H9 (cell line): ENCODE measurements at regions not wholly inside any gene's neighbourhood (a gene's known extent, or its start where the extent isn't known, plus 50 kb on each side); places are given as distances from the start of the nearest gene placed in this dataset.

Source experiments
- DNase-seq: peaks from one replicate; pipeline ENCODE4 v3.0.0-alpha.2; 2017
- H2AFZ ChIP-seq: one replicate; pipeline ENCODE4 v1.6.1; 2013; ENCODE audit warnings: mild to moderate bottlenecking, low read length, control low read depth, moderate library complexity
- H2AK5ac ChIP-seq: 2 replicates; pipeline ENCODE4 v1.6.1; 2013; ENCODE audit warnings: low read length, control low read depth, mixed read lengths; ENCODE audit not compliant: insufficient read length
- H2BK120ac ChIP-seq: one replicate; pipeline ENCODE4 v1.6.1; 2013; ENCODE audit warnings: low read depth, mild to moderate bottlenecking, low read length, control low read depth, inconsistent platforms; ENCODE audit not compliant: poor library complexity, severe bottlenecking
- H2BK12ac ChIP-seq: 2 replicates; pipeline ENCODE4 v1.6.1; 2013; ENCODE audit warnings: low read length, control low read depth, mixed read lengths, low read depth; ENCODE audit not compliant: insufficient read length
- H2BK15ac ChIP-seq: 2 replicates; pipeline ENCODE4 v1.6.1; 2013; ENCODE audit warnings: low read depth, low read length, control low read depth
- H2BK20ac ChIP-seq: one replicate; pipeline ENCODE4 v1.6.1; 2013; ENCODE audit warnings: low read depth, mild to moderate bottlenecking, low read length, control low read depth, inconsistent platforms; ENCODE audit not compliant: poor library complexity, severe bottlenecking
- H2BK5ac ChIP-seq: 2 replicates; pipeline ENCODE4 v1.6.1; 2013; ENCODE audit warnings: low read length, control low read depth, mixed read lengths; ENCODE audit not compliant: insufficient read length
- H3K14ac ChIP-seq: 2 replicates; pipeline ENCODE4 v1.6.1; 2013; ENCODE audit warnings: low read length, control low read depth; ENCODE audit not compliant: insufficient read depth
- H3K18ac ChIP-seq: 2 replicates; pipeline ENCODE4 v1.6.1; 2013; ENCODE audit warnings: low read depth, mild to moderate bottlenecking, mixed read lengths, low read length, control low read depth; ENCODE audit not compliant: insufficient read length
- H3K23ac ChIP-seq: 2 replicates; pipeline ENCODE4 v1.6.1; 2013; ENCODE audit warnings: low read length, control low read depth, mixed read lengths, low read depth; ENCODE audit not compliant: insufficient read length
- H3K23me2 ChIP-seq: 2 replicates; pipeline ENCODE4 v1.6.1; 2013; ENCODE audit warnings: low read depth, mild to moderate bottlenecking, mixed read lengths, low read length, control low read depth; ENCODE audit not compliant: insufficient read length, poor library complexity, severe bottlenecking
- H3K27ac ChIP-seq: 2 replicates; pipeline ENCODE4 v1.5.1; 2013; ENCODE audit warnings: low read length, control low read depth, mixed read lengths, low read depth; ENCODE audit not compliant: insufficient read length
- H3K27me3 ChIP-seq: 2 replicates; pipeline ENCODE4 v1.6.1; 2013; ENCODE audit warnings: low read length, control low read depth, inconsistent platforms; ENCODE audit not compliant: insufficient read depth
- H3K4ac ChIP-seq: 2 replicates; pipeline ENCODE4 v1.6.1; 2013; ENCODE audit warnings: low read depth, mild to moderate bottlenecking, control low read depth, inconsistent platforms, low read length, moderate library complexity
- H3K4me1 ChIP-seq: 2 replicates; pipeline ENCODE4 v1.6.1; 2013; ENCODE audit warnings: low read length, control low read depth, inconsistent platforms; ENCODE audit not compliant: insufficient read depth
- H3K4me2 ChIP-seq: 2 replicates; pipeline ENCODE4 v1.6.1; 2013; ENCODE audit warnings: low read length, control low read depth, mixed read lengths; ENCODE audit not compliant: insufficient read length, insufficient read depth
- H3K56ac ChIP-seq: 2 replicates; pipeline ENCODE4 v1.6.1; 2013; ENCODE audit warnings: low read depth, mild to moderate bottlenecking, mixed read lengths, low read length, control low read depth; ENCODE audit not compliant: insufficient read length
- H3K79me1 ChIP-seq: 2 replicates; pipeline ENCODE4 v1.6.1; 2013; ENCODE audit warnings: low read depth, mild to moderate bottlenecking, moderate library complexity, low read length, control low read depth, inconsistent platforms; ENCODE audit not compliant: insufficient read depth, poor library complexity, severe bottlenecking
- H3K79me2 ChIP-seq: 2 replicates; pipeline ENCODE4 v1.6.1; 2013; ENCODE audit warnings: low read length, control low read depth, inconsistent platforms; ENCODE audit not compliant: insufficient read depth
- H3K9ac ChIP-seq: 2 replicates; pipeline ENCODE4 v1.6.1; 2013; ENCODE audit warnings: low read length, control low read depth, mixed read lengths; ENCODE audit not compliant: insufficient read length; ENCODE audit errors: extremely low read depth
- H3K9me3 ChIP-seq: one replicate; pipeline ENCODE4 v1.6.1; 2013; ENCODE audit warnings: low read depth, low read length, inconsistent platforms; ENCODE audit not compliant: control insufficient read depth
- H3T11ph ChIP-seq: one replicate; pipeline ENCODE4 v1.6.1; 2013; ENCODE audit warnings: mild to moderate bottlenecking, low read length, control low read depth, inconsistent platforms
- H4K20me1 ChIP-seq: one replicate; pipeline ENCODE4 v1.6.1; 2013; ENCODE audit not compliant: control insufficient read depth, insufficient read length, insufficient read depth
- H4K5ac ChIP-seq: 2 replicates; pipeline ENCODE4 v1.6.1; 2013; ENCODE audit warnings: low read depth, mild to moderate bottlenecking, mixed read lengths, low read length, control low read depth; ENCODE audit not compliant: insufficient read length
- H4K8ac ChIP-seq: replicated peaks from 2 replicates; pipeline ENCODE4 v1.6.1; 2013; ENCODE audit warnings: low read length, control low read depth, mixed read lengths, low read depth; ENCODE audit not compliant: insufficient read length
- H4K91ac ChIP-seq: 2 replicates; pipeline ENCODE4 v1.6.1; 2013; ENCODE audit warnings: low read depth, mild to moderate bottlenecking, moderate library complexity, mixed read lengths, low read length, control low read depth; ENCODE audit not compliant: insufficient read length
- H3K27ac Mint-ChIP-seq, 3 experiments: 2 replicates in 2 of 3; 3 replicates in 1 of 3; pipeline ENCODE4 v1.8.0; 2020 to 2021; ENCODE audit warnings: mixed read lengths in 3 of 3, mild to moderate bottlenecking in 1 of 3, moderate library complexity in 1 of 3
- H3K27me3 Mint-ChIP-seq: 2 replicates; pipeline ENCODE4 v1.8.0; 2021; ENCODE audit warnings: low read depth, mild to moderate bottlenecking, moderate library complexity, mixed read lengths
- H3K36me3 Mint-ChIP-seq, 3 experiments: 2 replicates in 2 of 3; 3 replicates in 1 of 3; pipeline ENCODE4 v1.8.0; 2020 to 2021; ENCODE audit warnings: low read depth in 3 of 3, mixed read lengths in 3 of 3; ENCODE audit not compliant: insufficient read depth in 1 of 3
- H3K4me1 Mint-ChIP-seq, 2 experiments: 2 replicates each; pipeline ENCODE4 v1.8.0; 2020; ENCODE audit warnings: mixed read lengths in 2 of 2
- H3K4me3 Mint-ChIP-seq, 2 experiments: 2 replicates in 1 of 2; 3 replicates in 1 of 2; pipeline ENCODE4 v1.8.0; 2020 to 2021; ENCODE audit warnings: mild to moderate bottlenecking in 2 of 2, mixed read lengths in 2 of 2, moderate library complexity in 1 of 2
- H3K9me3 Mint-ChIP-seq, 2 experiments: 2 replicates in 1 of 2; 3 replicates in 1 of 2; pipeline ENCODE4 v1.8.0; 2020; ENCODE audit warnings: mild to moderate bottlenecking in 2 of 2, mixed read lengths in 2 of 2, moderate library complexity in 1 of 2
- CTCF ChIP-seq: fragments of 200-600 bp; sonication (generic); conservative IDR thresholded peaks from 3 replicates; pipeline ENCODE4 v1.8.0; 2021; ENCODE audit warnings: antibody characterized with exemption, mild to moderate bottlenecking
- WGBS: extraction: QIAGEN DNeasy Blood & Tissue Kit; methylation state at CpG from one replicate; pipeline ENCODE4 v1.1.7; 2013; ENCODE audit warnings: missing lambda C conversion rate, low lambda C conversion rate, mixed read lengths; ENCODE audit not compliant: insufficient read length; ENCODE audit errors: extremely low coverage; 5-methylcytosine and 5-hydroxymethylcytosine counted together

GRCh38 chr4:38275331-38276100 is 315.3 kb downstream of the PTTG2 start:
- no peaks in the 10 kb centered on the region for H3K9me3 ChIP-seq
- H3K79me1 ChIP-seq = no peaks in the 10 kb centered on the region
- H3K4me2 ChIP-seq = no peak overlapping the region
- no peaks in the 10 kb centered on the region for H3K27me3 ChIP-seq
- H3K23ac ChIP-seq = no peak overlapping the region
- no peak overlapping the region for H4K8ac ChIP-seq
- H4K20me1 ChIP-seq = no peaks in the 10 kb centered on the region
- no peak overlapping the region for H2BK5ac ChIP-seq
- no peak overlapping the region for H2BK20ac ChIP-seq
- H2AK5ac ChIP-seq = no peak overlapping the region
- no peak overlapping the region for H2BK120ac ChIP-seq
- H3K9ac ChIP-seq = no peak overlapping the region
- peaks cover 12 to 15% of the 10 kb centered on the region in 2 experiments; a peak in 4 of 5 replicates for H3K9me3 Mint-ChIP-seq
- H3K14ac ChIP-seq = peak overlapping the region; percentile 47
- no peak overlapping the region for H3K56ac ChIP-seq
- no peak overlapping the region for H2BK15ac ChIP-seq
- no peak overlapping the region for H3T11ph ChIP-seq
- no peaks in the 10 kb centered on the region; the same call in 1 of the 2 replicates for H3K4me1 ChIP-seq
- H2AFZ ChIP-seq = no peak overlapping the region
- TF ChIP-seq CTCF = no peak
- H3K79me2 ChIP-seq = no peaks in the 10 kb centered on the region
- no peak overlapping the region for H4K91ac ChIP-seq
- no peaks in the 10 kb centered on the region for H3K23me2 ChIP-seq
- H3K27ac Mint-ChIP-seq = peak overlapping the region in 1 of 3 experiments; percentile 57; a peak in 1 of 7 replicates
- no peak overlapping the region for H4K5ac ChIP-seq
- no peaks in the 10 kb centered on the region for H3K27me3 Mint-ChIP-seq
- no peak overlapping the region for H2BK12ac ChIP-seq
- peaks cover 0 to 16% (median 0%) of the 10 kb centered on the region in 3 experiments; a peak in 3 of 7 replicates for H3K36me3 Mint-ChIP-seq
- no peak overlapping the region for H3K18ac ChIP-seq
- no CpG with 5 or more reads among the region's 5 CpGs for WGBS
- H3K4me1 Mint-ChIP-seq = peaks cover 20 to 22% of the 10 kb centered on the region in 2 experiments
- H3K4ac ChIP-seq = no peak overlapping the region
- H3K4me3 Mint-ChIP-seq = no peak overlapping the region
- H3K27ac ChIP-seq = no peak overlapping the region
- DNase-seq = no peak
